Peyer's patch (tissue), 4 donors: ENCODE measurements at regions not wholly inside any gene's neighbourhood (a gene's known extent, or its start where the extent isn't known, plus 50 kb on each side); places are given as distances from the start of the nearest gene placed in this dataset.

Source experiments
- CTCF ChIP-seq, 6 experiments: fragments of 450-650 bp in 4 of 6; fragments of 200-600 bp in 2 of 6; sonication (generic) in 1 of 6; IDR thresholded peaks; one replicate each; pipeline ENCODE4 v1.5.1; 2017 to 2019; ENCODE audit warnings: antibody characterized with exemption in 6 of 6, mild to moderate bottlenecking in 3 of 6, moderate library complexity in 1 of 6
- POLR2A ChIP-seq, 2 donors: fragments of 450-650 bp; IDR thresholded peaks; one replicate each; pipeline ENCODE4 v1.5.1; 2017; ENCODE audit warnings: antibody characterized with exemption in 2 of 2, mild to moderate bottlenecking in 2 of 2, moderate library complexity in 2 of 2

- no peak for TF ChIP-seq CTCF (IDR thresholded peaks at IDR 0.05)
- no peak for TF ChIP-seq POLR2A (IDR thresholded peaks at IDR 0.05)
Measured at GRCh38 chr2:236760246-236760645, 190.6 kb downstream of the ACKR3 start.
